OCI-LY3 (cell line): ENCODE measurements at regions not wholly inside any gene's neighbourhood (a gene's known extent, or its start where the extent isn't known, plus 50 kb on each side); places are given as distances from the start of the nearest gene placed in this dataset.

Experiments
- CTCF ChIP-seq: fragments of 200-600, 300-600 bp; sonication (generic); IDR thresholded peaks from 2 replicates; pipeline ENCODE4 v1.5.1; 2014; ENCODE audit warnings: antibody characterized with exemption, low read length, low read depth
- EZH2phosphoT487 ChIP-seq: fragments of 200-600 bp; shearing (Covaris generic); IDR thresholded peaks from 2 replicates; pipeline ENCODE4 v1.6.1; 2018; ENCODE audit warnings: antibody characterized with exemption, mixed run types, low read depth

DNA sequence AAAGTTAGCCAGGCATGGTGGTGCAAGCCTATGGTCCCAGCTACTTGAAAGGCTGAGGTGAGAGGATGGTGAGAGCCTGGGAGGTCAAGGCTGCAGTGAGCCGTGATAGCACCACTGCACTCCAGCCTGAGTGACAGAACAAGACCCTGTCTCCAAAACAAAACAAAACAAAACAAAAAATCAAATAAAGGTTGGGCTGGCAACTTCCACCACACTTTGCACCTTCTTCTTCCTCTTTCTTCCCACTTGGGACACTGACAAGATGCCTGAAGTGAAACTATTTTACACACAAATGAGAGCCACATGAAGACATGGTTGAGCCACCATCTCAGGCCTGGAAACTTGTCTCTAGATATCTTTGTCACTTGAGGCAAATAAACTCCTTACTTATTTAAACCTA is 53.8 kb upstream of the CCDC28A start:
- TF ChIP-seq CTCF, result no peak
- TF ChIP-seq EZH2phosphoT487, result no peak
